GM23338 (cell line): ENCODE measurements at regions not wholly inside any gene's neighbourhood (a gene's known extent, or its start where the extent isn't known, plus 50 kb on each side); places are given as distances from the start of the nearest gene placed in this dataset.

ENCODE experiments used
- ATAC-seq: fragments of 200-7000 bp; cut with Tn5 transposase; 3 replicates; pipeline ENCODE4 v1.9.1; 2020
- DNase-seq: peaks from one replicate; pipeline ENCODE4 v3.0.0-alpha.2; 2015; ENCODE audit warnings: low spot score
- H2AFZ ChIP-seq: fragments of 200-600 bp; sonication (generic); 2 replicates; pipeline ENCODE4 v1.8.0; 2016; ENCODE audit warnings: antibody characterized with exemption, mild to moderate bottlenecking, moderate library complexity
- H3F3A ChIP-seq: fragments of 200-600 bp; sonication (generic); replicated peaks from 2 replicates; pipeline ENCODE4 v1.8.0; 2017; ENCODE audit warnings: antibody characterized with exemption, mixed run types, low read depth
- H3K27ac ChIP-seq: fragments of 200-600 bp; sonication (generic); 2 replicates; pipeline ENCODE4 v1.6.1; 2016; ENCODE audit warnings: low read depth
- H3K27me3 ChIP-seq: fragments of 200-600 bp; sonication (generic); 2 replicates; pipeline ENCODE4 v1.8.0; 2016; ENCODE audit warnings: mild to moderate bottlenecking, mixed run types, moderate library complexity; ENCODE audit not compliant: insufficient read depth
- H3K36me3 ChIP-seq: fragments of 200-600 bp; sonication (generic); 2 replicates; pipeline ENCODE4 v1.8.0; 2016; ENCODE audit warnings: mild to moderate bottlenecking; ENCODE audit not compliant: insufficient read depth
- H3K4me1 ChIP-seq: fragments of 200-600 bp; sonication (generic); 2 replicates; pipeline ENCODE4 v1.8.0; 2016; ENCODE audit warnings: mild to moderate bottlenecking, moderate library complexity; ENCODE audit not compliant: insufficient read depth
- H3K4me2 ChIP-seq: fragments of 200-600 bp; sonication (generic); 2 replicates; pipeline ENCODE4 v1.7.1; 2017; ENCODE audit warnings: mixed run types
- H3K4me3 ChIP-seq: fragments of 200-600 bp; sonication (generic); 2 replicates; pipeline ENCODE4 v1.6.1; 2016; ENCODE audit warnings: mixed run types
- H3K79me2 ChIP-seq: fragments of 200-600 bp; sonication (generic); replicated peaks from 2 replicates; pipeline ENCODE4 v1.8.0; 2017; ENCODE audit warnings: mild to moderate bottlenecking; ENCODE audit not compliant: insufficient read depth
- H3K9me2 ChIP-seq: fragments of 200-600 bp; sonication (generic); 2 replicates; pipeline ENCODE4 v1.8.0; 2017; ENCODE audit not compliant: insufficient read depth
- H4K20me1 ChIP-seq: fragments of 200-600 bp; sonication (generic); replicated peaks from 2 replicates; pipeline ENCODE4 v1.8.0; 2017; ENCODE audit warnings: mild to moderate bottlenecking; ENCODE audit not compliant: insufficient read depth
- H3K27ac Mint-ChIP-seq: 2 replicates; pipeline ENCODE4 v1.8.0; 2020; ENCODE audit warnings: inconsistent platforms, mild to moderate bottlenecking, moderate library complexity, mixed read lengths
- H3K27me3 Mint-ChIP-seq: 3 replicates; pipeline ENCODE4 v1.8.0; 2022; ENCODE audit warnings: low read depth, mild to moderate bottlenecking, moderate library complexity, mixed read lengths, inconsistent platforms; ENCODE audit not compliant: insufficient read depth, poor library complexity
- H3K36me3 Mint-ChIP-seq: 3 replicates; pipeline ENCODE4 v1.8.0; 2021; ENCODE audit warnings: low read depth, mild to moderate bottlenecking, inconsistent platforms, moderate library complexity, mixed read lengths
- H3K4me1 Mint-ChIP-seq: 3 replicates; pipeline ENCODE4 v1.8.0; 2020; ENCODE audit warnings: mild to moderate bottlenecking, inconsistent platforms, mixed read lengths
- H3K4me3 Mint-ChIP-seq: 3 replicates; pipeline ENCODE4 v1.8.0; 2021; ENCODE audit warnings: moderate library complexity, mild to moderate bottlenecking, inconsistent platforms, mixed read lengths
- H3K9me3 Mint-ChIP-seq: 3 replicates; pipeline ENCODE4 v1.8.0; 2020; ENCODE audit warnings: moderate library complexity, mild to moderate bottlenecking, inconsistent platforms, mixed read lengths
- CREB1 ChIP-seq: fragments of 250-450 bp; sonication (Bioruptor Pico); IDR thresholded peaks from 2 replicates; pipeline ENCODE4 v1.5.0; 2020; ENCODE audit warnings: low read depth, mild to moderate bottlenecking, moderate library complexity
- CTCF ChIP-seq, 2 experiments: fragments of 200-600 bp in 1 of 2; sonication (generic) in 1 of 2; conservative IDR thresholded peaks; 2 replicates each; pipeline versions ENCODE4 v1.5.1 to v1.6.1; 2016 to 2017; ENCODE audit warnings: antibody characterized with exemption in 2 of 2, low read depth in 2 of 2, mild to moderate bottlenecking in 2 of 2, moderate library complexity in 1 of 2
- EZH2phosphoT487 ChIP-seq: fragments of 200-600 bp; sonication (generic); IDR thresholded peaks from one replicate; pipeline ENCODE4 v1.8.1; 2018; ENCODE audit warnings: antibody characterized with exemption; ENCODE audit not compliant: unreplicated experiment
- ZNF462 ChIP-seq: fragments of 250-450 bp; sonication (Bioruptor Pico); IDR thresholded peaks from 2 replicates; pipeline ENCODE4 v1.5.0; 2020; ENCODE audit warnings: mild to moderate bottlenecking, moderate library complexity
- TF ChIP-seq, protein P1 (sequence below): IDR thresholded peaks from one replicate; pipeline ENCODE4 v1.6.1; 2018; ENCODE audit warnings: antibody characterized with exemption; ENCODE audit not compliant: unreplicated experiment

GRCh38 chr4:4762909-4763821 lies 96.3 kb upstream of the MSX1 start:
- H3K4me3 ChIP-seq, result peak overlapping the region; percentile 37; the same call in 1 of the 2 replicates
- no peak overlapping the region for H3K27ac ChIP-seq

GRCh38 chr4:4762300-4762699 lies 97.2 kb upstream of the MSX1 start:
- Histone ChIP-seq H3K27me3 (peaks cover 4% of the 10 kb centered on the region; the same call in 1 of the 2 replicates), H3K27ac (no peak overlapping the region)
- no peak for TF ChIP-seq EZH2phosphoT487
- TF ChIP-seq, protein P1, sequence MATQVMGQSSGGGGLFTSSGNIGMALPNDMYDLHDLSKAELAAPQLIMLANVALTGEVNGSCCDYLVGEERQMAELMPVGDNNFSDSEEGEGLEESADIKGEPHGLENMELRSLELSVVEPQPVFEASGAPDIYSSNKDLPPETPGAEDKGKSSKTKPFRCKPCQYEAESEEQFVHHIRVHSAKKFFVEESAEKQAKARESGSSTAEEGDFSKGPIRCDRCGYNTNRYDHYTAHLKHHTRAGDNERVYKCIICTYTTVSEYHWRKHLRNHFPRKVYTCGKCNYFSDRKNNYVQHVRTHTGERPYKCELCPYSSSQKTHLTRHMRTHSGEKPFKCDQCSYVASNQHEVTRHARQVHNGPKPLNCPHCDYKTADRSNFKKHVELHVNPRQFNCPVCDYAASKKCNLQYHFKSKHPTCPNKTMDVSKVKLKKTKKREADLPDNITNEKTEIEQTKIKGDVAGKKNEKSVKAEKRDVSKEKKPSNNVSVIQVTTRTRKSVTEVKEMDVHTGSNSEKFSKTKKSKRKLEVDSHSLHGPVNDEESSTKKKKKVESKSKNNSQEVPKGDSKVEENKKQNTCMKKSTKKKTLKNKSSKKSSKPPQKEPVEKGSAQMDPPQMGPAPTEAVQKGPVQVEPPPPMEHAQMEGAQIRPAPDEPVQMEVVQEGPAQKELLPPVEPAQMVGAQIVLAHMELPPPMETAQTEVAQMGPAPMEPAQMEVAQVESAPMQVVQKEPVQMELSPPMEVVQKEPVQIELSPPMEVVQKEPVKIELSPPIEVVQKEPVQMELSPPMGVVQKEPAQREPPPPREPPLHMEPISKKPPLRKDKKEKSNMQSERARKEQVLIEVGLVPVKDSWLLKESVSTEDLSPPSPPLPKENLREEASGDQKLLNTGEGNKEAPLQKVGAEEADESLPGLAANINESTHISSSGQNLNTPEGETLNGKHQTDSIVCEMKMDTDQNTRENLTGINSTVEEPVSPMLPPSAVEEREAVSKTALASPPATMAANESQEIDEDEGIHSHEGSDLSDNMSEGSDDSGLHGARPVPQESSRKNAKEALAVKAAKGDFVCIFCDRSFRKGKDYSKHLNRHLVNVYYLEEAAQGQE, result no peak
- TF ChIP-seq ZNF462, result no peak

More at GRCh38 chr4:4762909-4763821, 96.3 kb upstream of the MSX1 start:
- H3K36me3 Mint-ChIP-seq, result no peaks in the 10 kb centered on the region
- H3K79me2 ChIP-seq, result no peaks in the 10 kb centered on the region
- H3K27me3 ChIP-seq, result peaks cover 4% of the 10 kb centered on the region; the same call in 1 of the 2 replicates
- peaks cover 42% of the 10 kb centered on the region for H3K4me1 ChIP-seq
- ATAC-seq (peak; percentile 50), DNase-seq (peak; percentile 59)
- H3K36me3 ChIP-seq, result no peaks in the 10 kb centered on the region
- H3K4me2 ChIP-seq, result peak overlapping the region; percentile 57
- no peaks in the 10 kb centered on the region for H4K20me1 ChIP-seq
- H3K27me3 Mint-ChIP-seq, result peaks cover 16% of the 10 kb centered on the region
- no peaks in the 10 kb centered on the region; the same call in 2 of the 3 replicates for H3K9me3 Mint-ChIP-seq
- peak; percentile 33; the same call in 1 of the 2 replicates for TF ChIP-seq CREB1
- TF ChIP-seq CTCF (conservative IDR thresholded peaks at IDR 0.05; ENCODE audit: low read depth in 2 of 2), result no peak
- peaks cover 56% of the 10 kb centered on the region for H3K4me1 Mint-ChIP-seq
- no peaks in the 10 kb centered on the region for H3K9me2 ChIP-seq
- H2AFZ ChIP-seq, result 0 out of 2 replicates have a peak overlapping the region, but pooled peaks have one; percentile 52
- peak overlapping the region; percentile 64 for H3K27ac Mint-ChIP-seq
- H3F3A ChIP-seq, result peaks cover 4% of the 10 kb centered on the region; the same call in 1 of the 2 replicates
- peak overlapping the region; percentile 55; the same call in 2 of the 3 replicates for H3K4me3 Mint-ChIP-seq

More at GRCh38 chr4:4762300-4762699, 97.2 kb upstream of the MSX1 start:
- Histone ChIP-seq H3F3A (peaks cover 4% of the 10 kb centered on the region; the same call in 1 of the 2 replicates), H4K20me1 (no peaks in the 10 kb centered on the region), H3K36me3 (no peaks in the 10 kb centered on the region), H3K9me2 (no peaks in the 10 kb centered on the region), H3K4me3 (no peak overlapping the region), H3K79me2 (no peaks in the 10 kb centered on the region), H2AFZ (no peak overlapping the region), H3K4me1 (peaks cover 42% of the 10 kb centered on the region), H3K4me2 (peak overlapping the region; percentile 57; the same call in 1 of the 2 replicates)
- no peaks in the 10 kb centered on the region for H3K36me3 Mint-ChIP-seq
- peaks cover 16% of the 10 kb centered on the region for H3K27me3 Mint-ChIP-seq
- H3K9me3 Mint-ChIP-seq, result no peaks in the 10 kb centered on the region; the same call in 2 of the 3 replicates
- H3K4me1 Mint-ChIP-seq, result peaks cover 56% of the 10 kb centered on the region
- ATAC-seq (no peak), DNase-seq (no peak)
- H3K4me3 Mint-ChIP-seq, result no peak overlapping the region
- H3K27ac Mint-ChIP-seq, result no peak overlapping the region
